Stimulated activated CD8-positive, alpha-beta memory T cell treated with anti-CD3 and anti-CD28 coated beads, Interleukin-12 subunit alpha, Interleukin-12 subunit beta, amount 100 ng/mL, for 4 hours (primary cell): ENCODE measurements at regions not wholly inside any gene's neighbourhood (a gene's known extent, or its start where the extent isn't known, plus 50 kb on each side); places are given as distances from the start of the nearest gene placed in this dataset.
"Not testable (repeated sequence)": the region's sequence is repeated elsewhere in the genome, so short reads cannot be mapped to it uniquely, and the experiment has no call there.

Experiments used
- DNase-seq: peaks from one replicate; pipeline ENCODE4 v3.0.0-alpha.2; 2020; ENCODE audit warnings: low read depth

DNA sequence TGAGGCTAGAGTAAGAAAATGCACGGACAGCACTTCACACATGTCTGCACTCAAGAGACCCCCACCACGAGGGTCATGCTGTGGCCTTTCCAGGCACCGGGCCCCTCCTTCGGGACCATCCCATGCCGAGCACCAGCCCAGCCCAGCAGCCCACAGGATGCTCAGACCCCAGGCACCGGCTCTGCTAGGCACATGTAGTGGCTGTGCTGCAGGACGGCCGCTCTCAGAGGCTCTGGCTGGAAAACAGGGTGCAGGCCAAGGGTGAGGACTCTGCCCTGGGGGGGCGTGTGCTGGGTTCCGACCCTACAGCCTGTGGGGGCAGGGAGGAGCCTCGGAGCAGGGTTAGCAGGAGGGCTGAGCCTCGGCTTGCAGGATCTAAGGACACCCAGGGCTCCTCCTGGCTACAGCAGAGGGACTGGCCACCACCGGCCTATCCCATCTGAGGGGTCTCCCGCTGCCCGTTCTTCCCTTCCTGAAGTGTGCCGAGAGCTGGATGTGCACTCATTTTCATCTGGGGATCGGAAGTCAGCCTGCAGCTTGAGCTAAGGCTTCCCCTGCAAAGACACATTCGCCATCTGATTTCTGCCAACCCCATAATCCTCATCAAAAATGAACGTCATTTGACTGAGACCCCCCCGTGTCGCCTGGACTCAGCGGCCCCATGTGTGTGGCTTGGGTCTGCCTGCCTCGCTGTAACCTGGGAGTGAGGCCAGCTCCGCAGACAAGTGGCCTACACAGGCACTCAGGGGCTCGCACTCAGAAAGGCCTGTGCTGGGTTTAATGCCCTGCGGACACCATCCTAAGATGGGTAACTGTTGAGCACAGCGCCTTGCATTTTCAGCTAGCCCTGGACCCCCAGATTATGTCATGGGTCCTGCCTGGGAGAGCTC is 293.1 kb upstream of the FOXF1 start:
- DNase-seq: no peak

GRCh38 chr16:86217891-86218270 is 292.4 kb upstream of the FOXF1 start:
- no peak for DNase-seq

- no peak for DNase-seq
These were observed 291.7 kb upstream of the FOXF1 start for GRCh38 chr16:86218479-86219170.

DNA sequence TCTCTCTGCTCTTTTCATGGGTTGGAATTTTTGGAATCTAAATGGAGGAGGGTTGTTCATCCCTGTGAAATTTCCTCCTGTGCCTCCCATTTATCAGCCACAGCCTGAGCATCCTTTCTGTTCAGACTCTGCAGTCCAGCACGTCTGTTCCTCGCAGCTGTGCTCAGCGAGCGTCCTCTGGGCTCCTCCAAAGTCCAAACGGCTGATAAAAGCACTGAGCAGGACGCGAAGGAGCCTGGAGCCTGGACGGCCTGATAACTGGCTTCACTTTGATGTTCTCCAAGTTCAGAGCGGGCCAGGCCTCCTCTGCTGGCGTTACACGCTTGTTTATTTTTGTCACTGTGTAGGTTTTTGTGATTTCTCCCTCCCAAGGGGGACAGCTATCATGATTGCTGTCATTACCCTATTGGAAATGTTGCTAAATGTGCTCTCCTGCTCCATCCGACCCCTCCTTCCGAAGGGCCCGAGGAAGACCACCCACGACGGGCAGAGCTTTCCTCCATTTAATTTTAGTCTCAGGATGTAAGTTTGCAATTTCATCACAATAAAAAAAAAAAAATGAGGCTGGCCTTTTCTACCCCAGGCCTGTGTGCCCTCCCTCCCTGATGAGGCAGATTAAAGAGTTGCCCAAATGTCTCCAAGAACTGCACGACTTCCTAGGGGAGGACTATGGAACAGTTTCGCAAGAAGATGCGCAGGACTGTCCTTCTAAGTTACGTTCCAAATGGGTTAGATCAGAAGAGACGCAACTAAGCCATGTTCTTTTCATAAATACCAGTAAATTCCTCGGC is 290.5 kb upstream of the FOXF1 start:
- no peak for DNase-seq

GRCh38 chr16:86220561-86220960 is 289.8 kb upstream of the FOXF1 start:
- DNase-seq: no peak

- DNase-seq: no peak
These were observed 289.2 kb upstream of the FOXF1 start for GRCh38 chr16:86221085-86221484.

- DNase-seq: no peak
These were observed 287.8 kb upstream of the FOXF1 start for GRCh38 chr16:86222547-86222946.

- no peak for DNase-seq
These were observed 287.3 kb upstream of the FOXF1 start for GRCh38 chr16:86222965-86223551.

DNA sequence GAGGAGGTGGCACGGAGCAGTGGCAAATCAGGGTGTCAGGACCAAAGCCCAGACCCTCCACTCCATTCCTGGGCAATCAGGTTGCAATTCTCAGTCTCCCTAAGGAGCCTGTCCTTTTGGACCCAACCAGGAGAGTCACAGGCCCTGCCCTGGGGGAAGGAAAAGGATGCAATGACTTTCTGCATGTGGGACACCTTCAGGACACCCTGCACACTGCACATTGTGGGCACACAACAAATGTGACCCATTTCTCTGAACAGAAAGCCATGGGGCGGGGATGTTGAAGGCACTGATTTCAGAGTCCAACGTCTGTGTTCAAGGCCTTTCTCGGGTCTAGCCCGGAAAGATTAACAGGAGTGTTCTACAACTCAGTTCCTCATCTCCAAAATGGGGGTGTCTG is 286.2 kb upstream of the FOXF1 start:
- no peak for DNase-seq

- no peak for DNase-seq
These were observed 285.7 kb upstream of the FOXF1 start for GRCh38 chr16:86224629-86225028.

DNA sequence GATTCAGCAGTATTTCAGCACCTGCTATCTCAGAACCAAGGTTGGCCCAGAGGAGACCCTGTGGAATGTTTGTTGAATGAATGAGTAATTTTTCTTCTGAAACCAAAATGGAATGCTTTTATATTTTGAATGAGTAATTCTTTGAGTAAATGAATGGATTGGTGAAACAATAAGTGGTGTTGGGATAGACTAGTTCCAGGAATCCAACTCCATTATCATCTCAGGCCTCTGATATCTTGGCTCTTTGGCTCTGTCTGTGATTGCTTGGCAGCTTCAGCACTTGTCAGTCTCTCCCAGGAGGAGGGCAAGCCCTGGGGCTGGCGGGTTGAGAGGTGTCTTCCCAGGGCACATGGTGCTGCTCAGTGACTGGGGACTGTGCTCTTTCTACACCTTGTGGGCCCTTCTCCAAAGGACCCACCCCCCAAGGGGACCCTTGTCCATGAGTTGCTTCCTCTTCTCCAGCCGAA is 284.4 kb upstream of the FOXF1 start:
- no peak for DNase-seq

DNA sequence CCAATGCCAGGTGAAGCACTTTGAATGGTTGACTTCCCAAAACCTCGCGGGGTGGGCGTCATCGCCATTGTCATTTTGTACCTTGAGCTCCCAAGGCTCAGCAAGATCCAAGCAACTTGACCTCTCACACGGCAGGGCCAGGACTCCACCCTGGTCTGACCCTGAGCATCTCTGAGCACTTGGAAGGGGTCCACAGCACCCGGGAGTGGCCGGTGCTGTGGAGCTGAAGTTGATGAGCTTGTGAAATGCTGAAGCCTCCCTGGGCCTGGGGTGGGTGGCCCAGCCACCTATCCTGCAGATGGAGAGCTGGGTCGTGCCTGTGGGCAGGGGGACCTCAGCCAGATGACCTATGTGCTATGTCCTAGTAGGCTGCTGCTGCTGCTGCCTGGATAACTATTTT is 283.3 kb upstream of the FOXF1 start:
- no peak for DNase-seq

DNA sequence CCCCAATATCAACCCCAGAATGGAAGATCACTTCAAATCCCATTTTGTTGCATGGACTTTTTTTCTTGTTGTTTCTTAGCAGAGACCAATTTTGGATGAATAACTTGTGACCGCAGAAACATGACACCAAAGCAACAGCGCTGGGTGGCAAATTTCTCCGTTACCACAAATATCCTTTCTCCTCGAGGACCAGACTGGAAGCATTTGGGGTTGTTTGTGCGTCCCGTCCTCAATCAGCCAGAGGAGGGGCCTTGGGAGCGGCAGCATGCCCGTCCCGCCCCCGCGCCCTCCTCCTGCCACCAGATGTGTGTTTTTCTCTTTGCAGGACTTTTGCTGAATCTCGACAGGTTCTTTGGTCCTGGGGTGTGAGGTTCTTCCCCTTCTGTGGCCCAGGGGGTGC is 282.5 kb upstream of the FOXF1 start:
- DNase-seq: no peak

- DNase-seq: no peak
These were observed 281.6 kb upstream of the FOXF1 start for GRCh38 chr16:86228713-86229112.

GRCh38 chr16:86229283-86229682 is 281.0 kb upstream of the FOXF1 start:
- no peak for DNase-seq

DNA sequence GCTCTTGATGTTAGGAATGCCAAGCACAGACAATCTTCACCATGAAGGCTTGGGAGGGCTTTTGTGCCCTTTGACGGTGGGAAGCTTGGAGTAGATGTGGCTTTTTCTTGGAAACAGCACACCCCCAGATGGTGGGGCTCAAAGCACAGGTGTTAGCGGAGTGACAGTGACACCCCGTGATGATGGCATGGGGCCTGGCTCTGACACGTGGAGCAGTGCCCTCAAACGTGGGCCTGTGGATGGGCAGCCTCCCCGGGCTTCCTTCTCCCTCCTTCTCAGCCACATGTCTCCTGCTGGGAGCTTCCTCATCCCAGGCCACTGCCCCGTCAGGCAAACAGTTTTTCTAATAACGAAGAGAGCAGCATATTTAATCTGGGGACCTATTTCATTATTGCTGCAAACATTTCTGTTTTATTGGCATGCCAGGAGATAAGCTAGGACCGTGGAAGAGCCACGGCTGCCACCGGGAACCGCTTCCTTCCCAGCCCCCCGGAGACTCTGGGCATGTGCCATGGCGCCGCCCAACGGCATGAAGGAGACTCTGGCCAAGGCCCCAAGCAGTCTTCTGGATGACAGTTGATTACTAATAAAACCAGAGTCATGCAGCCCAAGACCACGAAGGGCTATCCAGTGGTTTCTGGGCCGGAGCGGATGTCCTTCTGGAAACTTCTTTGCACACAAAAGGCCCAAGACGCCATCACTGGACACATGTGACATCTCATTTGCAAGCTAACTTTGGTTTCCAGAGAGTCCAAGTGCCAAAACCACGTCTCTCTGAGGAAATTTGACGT is 280.3 kb upstream of the FOXF1 start:
- DNase-seq: no peak

DNA sequence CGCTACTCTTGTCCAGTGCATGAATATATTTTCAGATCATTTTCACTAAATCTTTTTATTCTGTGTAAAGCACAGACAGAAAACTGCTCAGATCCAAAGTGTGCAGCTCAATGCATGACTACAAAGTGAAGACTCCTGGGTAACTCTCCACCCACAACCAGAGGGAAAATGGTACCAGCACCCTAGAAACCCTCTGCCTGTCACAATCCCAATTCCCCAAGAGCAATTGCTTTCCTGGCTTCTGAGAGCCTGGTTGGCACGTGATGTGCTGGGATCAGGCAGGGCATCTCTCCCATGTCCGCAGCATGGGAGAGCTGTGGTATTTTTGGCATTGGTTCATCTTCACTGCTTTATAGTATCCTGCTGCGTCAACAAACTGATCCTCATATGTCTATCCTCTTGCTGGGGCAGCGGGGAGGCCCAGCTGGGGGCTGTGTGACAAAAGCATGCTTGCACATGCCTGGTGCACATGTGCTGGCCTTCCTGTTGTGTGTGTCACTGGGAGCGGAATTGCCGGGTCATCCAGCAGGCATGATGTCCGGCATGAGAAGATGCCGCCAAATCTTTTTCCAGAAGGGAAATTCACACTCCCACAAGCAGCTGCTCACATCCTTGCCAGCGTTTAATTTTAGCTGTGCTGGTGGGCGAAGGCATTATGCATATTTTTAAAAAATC is 278.9 kb upstream of the FOXF1 start:
- no peak for DNase-seq

DNA sequence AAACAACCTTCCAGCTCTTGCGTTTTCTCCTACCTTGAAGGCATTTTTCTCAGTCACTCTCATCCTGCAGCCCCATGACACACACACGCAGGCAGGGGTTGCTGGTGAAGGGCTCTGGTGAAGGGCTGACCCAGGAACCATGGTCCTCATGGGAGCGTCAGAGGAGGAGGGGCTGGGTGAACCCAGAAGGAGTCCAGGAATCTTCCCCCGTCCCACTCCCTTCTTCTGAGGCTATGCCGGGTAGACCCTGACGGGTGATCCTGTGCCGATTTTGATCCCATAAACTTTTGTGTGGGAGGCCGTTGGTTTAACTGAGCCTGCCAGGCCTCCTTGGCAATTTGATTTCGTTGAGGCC is 278.4 kb upstream of the FOXF1 start:
- DNase-seq: no peak

GRCh38 chr16:86232496-86232895 is 277.8 kb upstream of the FOXF1 start:
- DNase-seq: no peak

DNA sequence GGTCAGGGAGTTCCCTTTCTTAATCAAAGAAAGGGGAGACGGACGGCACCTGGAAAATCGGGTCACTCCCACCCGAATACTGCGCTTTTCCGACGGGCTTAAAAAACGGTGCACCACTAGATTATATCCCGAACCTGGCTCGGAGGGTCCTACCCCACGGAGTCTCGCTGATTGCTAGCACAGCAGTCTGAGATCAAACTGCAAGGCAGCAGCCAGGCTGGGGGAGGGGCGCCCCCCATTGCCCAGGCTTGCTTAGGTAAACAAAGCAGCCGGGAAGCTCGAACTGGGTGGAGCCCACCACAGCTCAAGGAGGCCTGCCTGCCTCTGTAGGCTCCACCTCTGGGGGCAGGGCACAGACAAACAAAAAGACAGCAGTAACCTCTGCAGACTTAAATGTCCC is 276.8 kb upstream of the FOXF1 start:
- DNase-seq: not testable (repeated sequence)

GRCh38 chr16:86239381-86239780 is 270.9 kb upstream of the FOXF1 start:
- no peak for DNase-seq
